K562 (cell line): ENCODE measurements at regions not wholly inside any gene's neighbourhood (a gene's known extent, or its start where the extent isn't known, plus 50 kb on each side); places are given as distances from the start of the nearest gene placed in this dataset.

Source experiments
- ATAC-seq: fragments of 200-7000 bp; cut with Tn5 transposase; 3 replicates; pipeline ENCODE4 v1.9.1; 2020; ENCODE audit warnings: moderate library complexity
- BruUV-seq: library from RNA; stranded (reverse); fragments of 400-500 nt; replicated peaks from 2 replicates; lab custom pipeline; 2021; lab: Mats Ljungman, UMichigan
- CTCF ChIA-PET: fragments of 300-600 bp; formaldehyde crosslinking; extraction: SDS; loops from one replicate; lab custom pipeline; 2021; ENCODE audit warnings: low intra/inter-chr PET ratio; lab: Yijun Ruan, JAX
- POLR2A ChIA-PET: fragments of 300-600, 350-650 bp; sonication (Branson Sonifier 250); formaldehyde crosslinking; extraction: SDS; loops from one replicate; lab custom pipeline; 2021; ENCODE audit warnings: antibody characterized with exemption, inconsistent platforms; lab: Yijun Ruan, JAX
- DNase-seq, 4 experiments: peaks; one replicate each; pipeline versions ENCODE4 v3.0.0 to v3.0.0-alpha.2; 2011 to 2018; ENCODE audit warnings: low spot score in 3 of 4, mixed read lengths in 3 of 4; ENCODE audit errors: extremely low read depth in 1 of 4
- FAIRE-seq: peaks from 2 replicates; lab custom pipeline; 2011; peaks lifted over from hg19 to GRCh38; lab: Jason Lieb, UNC
- H2AFZ ChIP-seq: 2 replicates; pipeline ENCODE4 v1.6.0; 2011; ENCODE audit warnings: low read depth, low read length, control low read depth, inconsistent platforms
- H3K27ac ChIP-seq: fragments of 200-600 bp; 3 replicates; pipeline ENCODE4 v1.8.0; 2011; ENCODE audit warnings: low read depth, mild to moderate bottlenecking, control low read depth, inconsistent platforms, low read length, moderate library complexity, mixed read lengths; ENCODE audit errors: extremely low read depth
- H3K27me3 ChIP-seq, 2 experiments: fragments of 300-600 bp in 1 of 2; 2 replicates in 1 of 2; 3 replicates in 1 of 2; pipeline versions ENCODE4 v1.6.0 to v1.8.0; 2011; ENCODE audit warnings: inconsistent platforms in 2 of 2, low read length in 2 of 2, mild to moderate bottlenecking in 1 of 2, mixed read lengths in 1 of 2, moderate library complexity in 1 of 2; ENCODE audit not compliant: control insufficient read depth in 2 of 2, insufficient read depth in 2 of 2
- H3K36me3 ChIP-seq: fragments of 300-600 bp; 3 replicates; pipeline ENCODE4 v1.8.0; 2011; ENCODE audit warnings: mild to moderate bottlenecking, low read length, inconsistent platforms; ENCODE audit not compliant: control insufficient read depth, insufficient read depth
- H3K4me1 ChIP-seq, 2 experiments: fragments of 200-600 bp in 1 of 2; replicated peaks in 1 of 2; 2 replicates in 1 of 2; 3 replicates in 1 of 2; pipeline versions ENCODE4 v1.5.1 to v1.8.0; 2011; ENCODE audit warnings: inconsistent platforms in 2 of 2, low read length in 2 of 2, mild to moderate bottlenecking in 1 of 2, mixed read lengths in 1 of 2, moderate library complexity in 1 of 2; ENCODE audit not compliant: control insufficient read depth in 2 of 2, insufficient read depth in 2 of 2
- H3K4me2 ChIP-seq: 2 replicates; pipeline ENCODE4 v1.6.1; 2011; ENCODE audit warnings: low read length, control low read depth, inconsistent platforms, mixed read lengths; ENCODE audit not compliant: insufficient read depth
- H3K4me3 ChIP-seq: fragments of 200-600 bp; sonication (generic), shearing (Covaris generic); 2 replicates; pipeline ENCODE4 v1.5.1; 2016; ENCODE audit warnings: control low read depth, inconsistent platforms
- H3K79me2 ChIP-seq: fragments of 200-600 bp; 3 replicates; pipeline ENCODE4 v1.8.0; 2011; ENCODE audit warnings: low read length, inconsistent platforms; ENCODE audit not compliant: control insufficient read depth, insufficient read depth
- H3K9ac ChIP-seq, 2 experiments: 2 replicates each; pipeline versions ENCODE4 v1.6.0 to v1.6.1; 2011; ENCODE audit warnings: low read depth in 2 of 2, low read length in 2 of 2, control low read depth in 1 of 2, inconsistent platforms in 1 of 2, mild to moderate bottlenecking in 1 of 2, mixed read lengths in 1 of 2; ENCODE audit not compliant: insufficient read depth in 1 of 2
- H3K9me1 ChIP-seq: one replicate; pipeline ENCODE4 v1.6.0; 2011; ENCODE audit warnings: inconsistent platforms, mild to moderate bottlenecking, low read length, moderate library complexity; ENCODE audit not compliant: control insufficient read depth, insufficient read depth
- H3K9me3 ChIP-seq: replicated peaks from 2 replicates; pipeline ENCODE4 v1.5.1; 2011; ENCODE audit warnings: low read depth, low read length, inconsistent platforms; ENCODE audit not compliant: control insufficient read depth, insufficient read depth
- H4K20me1 ChIP-seq: replicated peaks from 2 replicates; pipeline ENCODE4 v1.6.1; 2011; ENCODE audit warnings: low read length, inconsistent platforms, mixed read lengths; ENCODE audit not compliant: control insufficient read depth, insufficient read depth
- ADNP ChIP-seq: fragments of 200-800 bp; sonication (Bioruptor generic); IDR thresholded peaks from 2 replicates; pipeline ENCODE4 v1.6.1; 2016; ENCODE audit warnings: missing genetic modification characterization, missing compliant biosample characterization
- ARNT ChIP-seq, 2 experiments: fragments of 450-650 bp; IDR thresholded peaks; 2 replicates each; pipeline ENCODE4 v1.6.1; 2016; ENCODE audit warnings: mild to moderate bottlenecking in 1 of 2
- BMI1 ChIP-seq: fragments of 150-350 bp; IDR thresholded peaks from 2 replicates; pipeline ENCODE4 v1.6.1; 2014; ENCODE audit warnings: low read length
- CHD2 ChIP-seq: IDR thresholded peaks from 2 replicates; pipeline ENCODE4 v1.6.1; 2011; ENCODE audit warnings: low read depth, low read length
- HDAC1 ChIP-seq, 2 experiments: fragments of 450-650 bp; IDR thresholded peaks; 2 replicates each; pipeline ENCODE4 v1.6.1; 2016 to 2017; ENCODE audit warnings: inconsistent platforms in 1 of 2, mild to moderate bottlenecking in 1 of 2, moderate library complexity in 1 of 2
- KDM1A ChIP-seq, 2 experiments: fragments of 450-650 bp; IDR thresholded peaks; 2 replicates each; pipeline ENCODE4 v1.6.1; 2016; ENCODE audit warnings: mild to moderate bottlenecking in 2 of 2
- POLR2A ChIP-seq: fragments of 450-650 bp; conservative IDR thresholded peaks from 2 replicates; pipeline ENCODE4 v1.6.1; 2016
- RBM39 ChIP-seq: fragments of 200-400 bp; formaldehyde crosslinking; optimal IDR thresholded peaks from 2 replicates; pipeline ENCODE3; 2018; ENCODE audit warnings: low read depth, low read length
- SMARCA5 ChIP-seq: fragments of 450-650 bp; IDR thresholded peaks from 2 replicates; pipeline ENCODE4 v1.6.1; 2016
- SPI1 ChIP-seq: IDR thresholded peaks from 2 replicates; pipeline ENCODE4 v1.6.1; 2011; ENCODE audit warnings: low read depth, low read length, control low read depth, borderline replicate concordance
- VEZF1 ChIP-seq: fragments of 200-800 bp; sonication (Bioruptor generic); IDR thresholded peaks from 2 replicates; pipeline ENCODE4 v1.6.1; 2017; ENCODE audit warnings: missing genetic modification characterization, missing compliant biosample characterization
- ZNF609 ChIP-seq: sonication (generic); formaldehyde crosslinking; IDR thresholded peaks from 2 replicates; pipeline ENCODE4 v1.8.1; 2023; ENCODE audit warnings: missing genetic modification reagents, mild to moderate bottlenecking, borderline replicate concordance
- ZZZ3 ChIP-seq: fragments of 450-650 bp; IDR thresholded peaks from 2 replicates; pipeline ENCODE4 v1.6.1; 2016; ENCODE audit warnings: antibody characterized with exemption, mild to moderate bottlenecking, moderate library complexity
- WGBS: fragments of 100-300 bp; shearing (Covaris generic); methylation state at CpG from one replicate; pipeline ENCODE4 v1.1.6; 2016; ENCODE audit warnings: low coverage, mixed read lengths; ENCODE audit not compliant: insufficient coverage; ENCODE audit errors: missing lambda C conversion rate; 5-methylcytosine and 5-hydroxymethylcytosine counted together
- in situ Hi-C: fragments of 300-500 bp; cut with MboI; formaldehyde crosslinking; loops from 4 replicates; pipeline ENCODE4 v1.15.0; 2018; ENCODE audit warnings: inconsistent platforms, mixed read lengths
- intact Hi-C: fragments of 100-400 bp; cut with micrococcal nuclease; formaldehyde crosslinking; loops from 2 replicates; pipeline ENCODE4 v1.14.2; 2022
- TF ChIP-seq, protein P1 (sequence below), 3 experiments: fragments of 200-800 bp in 1 of 3; sonication (Bioruptor generic) in 1 of 3; sonication (generic) in 1 of 3; formaldehyde crosslinking in 1 of 3; IDR thresholded peaks; 2 replicates each; pipeline versions ENCODE4 v1.6.1 to v1.8.0; 2016 to 2022; ENCODE audit warnings: mild to moderate bottlenecking in 2 of 3, missing compliant biosample characterization in 2 of 3, missing genetic modification characterization in 2 of 3, missing genetic modification reagents in 1 of 3

- TF ChIP-seq RBM39 (no peak), KDM1A (IDR thresholded peaks at IDR 0.05) (peak; percentile 85 to 93), CHD2 (no peak), SMARCA5 (peak; percentile 92), ADNP (peak; percentile 85), HDAC1 (IDR thresholded peaks at IDR 0.05) (0 out of 4 replicates have a peak, but pooled peaks of 1 of the 2 experiments have one; percentile 50), ARNT (IDR thresholded peaks at IDR 0.05) (0 out of 4 replicates have a peak, but pooled peaks of 1 of the 2 experiments have one; percentile 36), BMI1 (no peak)
- TF ChIP-seq, all 486 proteins: peak for 13
Measured at GRCh38 chr17:27983853-27984252, 58.6 kb upstream of the NLK start (continued).

DNA sequence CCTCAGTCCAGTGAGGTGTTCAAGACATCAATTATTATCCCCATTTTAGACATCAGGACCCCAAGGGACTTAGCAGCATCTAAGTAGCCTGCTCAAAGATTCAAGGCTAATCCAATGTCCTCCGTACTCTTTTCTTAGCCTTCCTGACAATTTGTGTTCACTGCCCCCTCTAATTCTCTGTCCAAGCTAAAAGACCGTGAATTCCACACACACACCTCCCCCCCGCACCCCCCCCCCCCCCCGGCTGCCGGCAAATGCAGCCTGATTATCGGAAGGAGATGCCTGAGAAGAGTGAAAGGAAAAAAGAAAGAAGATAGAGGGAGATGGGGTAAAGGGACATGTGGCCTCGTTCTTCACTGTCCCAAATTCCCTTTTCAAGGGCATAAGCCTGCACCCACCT is 58.1 kb upstream of the NLK start:
- H2AFZ ChIP-seq: peak overlapping the region; percentile 86
- H3K27me3 ChIP-seq: no peaks in the 10 kb centered on the region
- H3K27ac ChIP-seq: peak overlapping the region; percentile 89; the same call in 1 of the 3 replicates
- H3K79me2 ChIP-seq: no peaks in the 10 kb centered on the region
- ChIA-PET CTCF (no interaction called here), POLR2A (interaction anchor here (2.6 kb wide), 1 partner anchor 13 kb away, joined by 12 read pairs; no protein-coding TSS in a partner anchor)
- TF ChIP-seq POLR2A (no peak), ZNF609 (CRISPR knock-in tag) (no peak), SPI1 (0 out of 2 replicates have a peak, but pooled peaks have one; percentile 16), VEZF1 (CRISPR knock-in tag) (peak; percentile 82), ZZZ3 (no peak)
- TF ChIP-seq, protein P1, sequence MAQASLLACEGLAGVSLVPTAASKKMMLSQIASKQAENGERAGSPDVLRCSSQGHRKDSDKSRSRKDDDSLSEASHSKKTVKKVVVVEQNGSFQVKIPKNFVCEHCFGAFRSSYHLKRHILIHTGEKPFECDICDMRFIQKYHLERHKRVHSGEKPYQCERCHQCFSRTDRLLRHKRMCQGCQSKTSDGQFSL (CRISPR knock-in tag; IDR thresholded peaks at IDR 0.05): no peak
- TF ChIP-seq, protein P1 (tag; IDR thresholded peaks at IDR 0.05): peak in 1 of 2 experiments; percentile 75; a peak in 1 of 4 replicates
- ATAC-seq (no peak), FAIRE-seq (no peak), DNase-seq (no peak)
- BruUV-seq: no TSS peak
- H3K4me2 ChIP-seq: peak overlapping the region; percentile 64
- no peaks in the 10 kb centered on the region for H3K9me1 ChIP-seq
- in situ Hi-C loops: no loop called here
- 18% methylated on average over 5 of the region's 7 CpGs for WGBS
- no peaks in the 10 kb centered on the region for H3K9me3 ChIP-seq
- intact Hi-C loops: no loop called here
- peak overlapping the region; percentile 12 to 69; a peak in 2 of 4 replicates for H3K9ac ChIP-seq
- no peak overlapping the region for H3K4me3 ChIP-seq
- H3K36me3 ChIP-seq: no peaks in the 10 kb centered on the region
- H3K4me1 ChIP-seq: peaks cover 46 to 61% of the 10 kb centered on the region in 2 experiments
- no peaks in the 10 kb centered on the region for H4K20me1 ChIP-seq
